Breast epithelium (tissue), 4 donors: ENCODE measurements at regions not wholly inside any gene's neighbourhood (a gene's known extent, or its start where the extent isn't known, plus 50 kb on each side); places are given as distances from the start of the nearest gene placed in this dataset.

Source experiments
- DNase-seq, 2 donors: peaks; one replicate each; pipeline ENCODE4 v3.0.0-alpha.2; 2019; ENCODE audit warnings: low spot score in 2 of 2
- H3K27ac ChIP-seq, 2 donors: fragments of 200-600 bp; sonication (generic) in 1 of 2; one replicate each; pipeline ENCODE4 v1.5.1; 2016 to 2019; ENCODE audit warnings: mild to moderate bottlenecking in 1 of 2
- H3K27me3 ChIP-seq, 2 donors: fragments of 200-600 bp; sonication (generic) in 1 of 2; one replicate each; pipeline versions ENCODE4 v1.5.1 to v1.6.0; 2017 to 2019; ENCODE audit warnings: control low read depth in 1 of 2, mild to moderate bottlenecking in 1 of 2
- H3K36me3 ChIP-seq: fragments of 200-600 bp; one replicate; pipeline ENCODE4 v1.5.1; 2019
- H3K4me1 ChIP-seq, 2 donors: fragments of 200-600 bp; sonication (generic); one replicate each; pipeline ENCODE4 v1.5.1; 2016 to 2019; ENCODE audit warnings: control low read depth in 1 of 2
- H3K4me3 ChIP-seq, 3 donors: fragments of 200-600 bp; sonication (generic); 1 replicate in 2 of 3; 2 replicates in 1 of 3; pipeline ENCODE4 v1.5.1; 2016 to 2019; ENCODE audit warnings: mild to moderate bottlenecking in 3 of 3, moderate library complexity in 2 of 3
- H3K9me3 ChIP-seq, 2 donors: fragments of 200-600 bp; sonication (generic) in 1 of 2; one replicate each; pipeline ENCODE4 v1.5.1; 2016 to 2019; ENCODE audit warnings: control low read depth in 1 of 2
- CTCF ChIP-seq, 3 donors: fragments of 450-650 bp; IDR thresholded peaks; one replicate each; pipeline ENCODE4 v1.5.1; 2016 to 2017; ENCODE audit warnings: antibody characterized with exemption in 3 of 3, mild to moderate bottlenecking in 3 of 3, moderate library complexity in 3 of 3
- POLR2A ChIP-seq: fragments of 450-650 bp; IDR thresholded peaks from one replicate; pipeline ENCODE4 v1.6.1; 2016; ENCODE audit warnings: antibody characterized with exemption, mild to moderate bottlenecking, moderate library complexity
- POLR2AphosphoS5 ChIP-seq, 3 donors: sonication (generic); formaldehyde crosslinking; IDR thresholded peaks; one replicate each; pipeline ENCODE4 v1.6.1; 2017; ENCODE audit warnings: antibody characterized with exemption in 3 of 3
- intact Hi-C: fragments of 100-400 bp; cut with DNase I; formaldehyde crosslinking; loops from one replicate; pipeline ENCODE4 v1.15.1; 2023; ENCODE audit warnings: low total_unique reads

GRCh38 chr4:108567831-108568230, 52.5 kb upstream of the RPL34 start:
- no peak for DNase-seq
- Histone ChIP-seq H3K27ac (no peak overlapping the region), H3K27me3 (no peaks in the 10 kb centered on the region), H3K4me1 (no peaks in the 10 kb centered on the region), H3K4me3 (no peak overlapping the region), H3K36me3 (no peaks in the 10 kb centered on the region), H3K9me3 (no peaks in the 10 kb centered on the region)
- TF ChIP-seq POLR2AphosphoS5 (IDR thresholded peaks at IDR 0.05) (no peak), CTCF (IDR thresholded peaks at IDR 0.05) (no peak), POLR2A (no peak)
- intact Hi-C loops = no loop called here

GRCh38 chr4:108561116-108561515, 59.3 kb upstream of the RPL34 start:
- no peaks in the 10 kb centered on the region for H3K36me3 ChIP-seq
- no peaks in the 10 kb centered on the region for H3K9me3 ChIP-seq
- no peak overlapping the region for H3K27ac ChIP-seq
- TF ChIP-seq CTCF (IDR thresholded peaks at IDR 0.05) (no peak), POLR2AphosphoS5 (IDR thresholded peaks at IDR 0.05) (no peak), POLR2A (no peak)
- no peaks in the 10 kb centered on the region for H3K27me3 ChIP-seq
- intact Hi-C loops = no loop called here
- no peak for DNase-seq
- no peak overlapping the region for H3K4me3 ChIP-seq
- no peaks in the 10 kb centered on the region for H3K4me1 ChIP-seq

- no peak for DNase-seq
- no peak for TF ChIP-seq CTCF (IDR thresholded peaks at IDR 0.05)
- Histone ChIP-seq H3K27ac (no peak overlapping the region), H3K4me1 (no peaks in the 10 kb centered on the region), H3K36me3 (no peaks in the 10 kb centered on the region), H3K9me3 (no peaks in the 10 kb centered on the region), H3K27me3 (no peaks in the 10 kb centered on the region), H3K4me3 (no peak overlapping the region)
- intact Hi-C loops = no loop called here
Observed at GRCh38 chr4:108560616-108561015, 59.8 kb upstream of the RPL34 start.

GRCh38 chr4:108559911-108560310, 60.5 kb upstream of the RPL34 start:
- Histone ChIP-seq H3K9me3 (no peaks in the 10 kb centered on the region), H3K4me3 (no peak overlapping the region), H3K36me3 (no peaks in the 10 kb centered on the region), H3K27me3 (no peaks in the 10 kb centered on the region), H3K4me1 (no peaks in the 10 kb centered on the region), H3K27ac (no peak overlapping the region)
- no peak for TF ChIP-seq POLR2AphosphoS5 (IDR thresholded peaks at IDR 0.05)
- TF ChIP-seq CTCF (IDR thresholded peaks at IDR 0.05) = no peak
- no peak for TF ChIP-seq POLR2A
- DNase-seq = no peak
- intact Hi-C loops = loop anchor here (5.0 kb wide), 1 partner anchor 1723 kb away; no protein-coding TSS in a partner anchor

- DNase-seq = no peak
- Histone ChIP-seq H3K4me1 (no peaks in the 10 kb centered on the region), H3K36me3 (no peaks in the 10 kb centered on the region), H3K27ac (no peak overlapping the region), H3K4me3 (no peak overlapping the region), H3K27me3 (no peaks in the 10 kb centered on the region), H3K9me3 (no peaks in the 10 kb centered on the region)
- TF ChIP-seq POLR2A = no peak
- TF ChIP-seq POLR2AphosphoS5 (IDR thresholded peaks at IDR 0.05) = no peak
- no peak for TF ChIP-seq CTCF (IDR thresholded peaks at IDR 0.05)
- intact Hi-C loops = loop anchor here (5.0 kb wide), 1 partner anchor 1722 kb away; no protein-coding TSS in a partner anchor
Observed at GRCh38 chr4:108559068-108559793, 61.1 kb upstream of the RPL34 start.
